ENCODE measurements at regions not wholly inside any gene's neighbourhood (a gene's known extent, or its start where the extent isn't known, plus 50 kb on each side); places are given as distances from the start of the nearest gene placed in this dataset.

GRCh38 chr7:155203059-155203881 is 94.4 kb upstream of the INSIG1 start:
- H3K4me1 ChIP-seq, result no peaks in the 10 kb centered on the region
- intact Hi-C loops (cut with DNase I; ENCODE audit: low total_unique reads) (no loop called here), in situ Hi-C loops (cut with MboI; ENCODE audit: low pct_ligation_motif_present in 1 of 4, low pct_unique_long_range_greater_than_20kb in 1 of 4, low sequenced_read_pairs in 3 of 4) (no loop called here)
- WGBS, 2 donors (ENCODE audit: low coverage in 1 of 2), result 75% methylated on average over 15 of the region's 17 CpGs; no CpG with 5 or more reads in 1 of the 2 donors
- DNase-seq, result no peak
- no peaks in the 10 kb centered on the region for H3K36me3 ChIP-seq
- no peak overlapping the region for H3K27ac ChIP-seq
- H3K4me3 ChIP-seq, result no peak overlapping the region
- no peaks in the 10 kb centered on the region for H3K9me3 ChIP-seq
- H3K27me3 ChIP-seq, result no peaks in the 10 kb centered on the region
- TF ChIP-seq POLR2A (IDR thresholded peaks at IDR 0.05), result no peak
- no peak for TF ChIP-seq POLR2AphosphoS5 (IDR thresholded peaks at IDR 0.05)
- TF ChIP-seq EP300 (IDR thresholded peaks at IDR 0.05; ENCODE audit: low read depth), result no peak
- TF ChIP-seq CTCF (IDR thresholded peaks at IDR 0.05), result no peak

GRCh38 chr7:155203882-155204691 is 93.6 kb upstream of the INSIG1 start:
- in situ Hi-C loops (cut with MboI; ENCODE audit: low pct_ligation_motif_present in 1 of 4, low pct_unique_long_range_greater_than_20kb in 1 of 4, low sequenced_read_pairs in 3 of 4), result no loop called here

GRCh38 chr7:155204744-155205367 is 92.8 kb upstream of the INSIG1 start:
- no peak for DNase-seq
- peak overlapping the region; percentile 65 to 83 (median 66) for H3K27ac ChIP-seq
- no peaks in the 10 kb centered on the region for H3K36me3 ChIP-seq
- TF ChIP-seq POLR2A (IDR thresholded peaks at IDR 0.05), result no peak
- no peak for TF ChIP-seq CTCF (IDR thresholded peaks at IDR 0.05)
- no peak for TF ChIP-seq EP300 (IDR thresholded peaks at IDR 0.05; ENCODE audit: low read depth)
- TF ChIP-seq POLR2AphosphoS5 (IDR thresholded peaks at IDR 0.05), result no peak
- H3K9me3 ChIP-seq, result no peaks in the 10 kb centered on the region
- in situ Hi-C loops (cut with MboI; ENCODE audit: low pct_ligation_motif_present in 1 of 4, low pct_unique_long_range_greater_than_20kb in 1 of 4, low sequenced_read_pairs in 3 of 4) (no loop called here), intact Hi-C loops (cut with DNase I; ENCODE audit: low total_unique reads) (no loop called here)
- no peaks in the 10 kb centered on the region for H3K27me3 ChIP-seq
- peak overlapping the region in 2 of 4 donors; percentile 19 to 37 for H3K4me3 ChIP-seq
- WGBS, 2 donors (ENCODE audit: low coverage in 1 of 2), result 42 to 59% methylated on average over 9 to 14 of the region's 14 CpGs
- H3K4me1 ChIP-seq, result no peaks in the 10 kb centered on the region

More at GRCh38 chr7:155203882-155204691, 93.6 kb upstream of the INSIG1 start:
- WGBS, 2 donors (ENCODE audit: low coverage in 1 of 2), result 92% methylated on average over 14 of the region's 14 CpGs; no CpG with 5 or more reads in 1 of the 2 donors
- Histone ChIP-seq H3K4me3 (no peak overlapping the region), H3K27me3 (no peaks in the 10 kb centered on the region), H3K36me3 (no peaks in the 10 kb centered on the region), H3K27ac (no peak overlapping the region), H3K4me1 (no peaks in the 10 kb centered on the region), H3K9me3 (no peaks in the 10 kb centered on the region)
- DNase-seq, result no peak
- no peak for TF ChIP-seq POLR2A (IDR thresholded peaks at IDR 0.05)
- TF ChIP-seq POLR2AphosphoS5 (IDR thresholded peaks at IDR 0.05), result no peak
- no peak for TF ChIP-seq CTCF (IDR thresholded peaks at IDR 0.05)
- no peak for TF ChIP-seq EP300 (IDR thresholded peaks at IDR 0.05; ENCODE audit: low read depth)
- intact Hi-C loops (cut with DNase I; ENCODE audit: low total_unique reads), result no loop called here
